ENCODE measurements at regions not wholly inside any gene's neighbourhood (a gene's known extent, or its start where the extent isn't known, plus 50 kb on each side); places are given as distances from the start of the nearest gene placed in this dataset.

DNA sequence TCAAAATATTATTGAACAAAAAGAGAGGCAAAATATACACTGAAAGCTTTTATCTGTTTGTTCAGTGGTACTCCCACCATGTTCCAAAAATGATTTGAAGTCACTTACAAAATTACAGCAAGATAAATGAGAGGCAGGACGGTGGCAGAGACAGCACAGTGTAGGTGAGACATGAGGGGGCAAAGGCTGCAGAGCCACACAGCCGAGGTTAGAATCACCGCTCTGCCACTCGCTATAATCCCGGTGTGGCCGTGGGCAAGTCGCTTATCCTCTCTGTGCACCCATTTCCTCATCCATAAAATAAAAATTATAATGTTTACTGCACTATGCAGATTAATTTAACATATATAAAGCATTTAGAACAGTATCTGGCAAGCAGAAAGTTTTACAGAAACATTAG lies 140.1 kb upstream of the BEND6 start:
- no peak overlapping the region for H2BK15ac ChIP-seq (ENCODE audit: low read depth, low read length)
- H2BK12ac ChIP-seq (ENCODE audit: insufficient read length, low read depth, low read length): no peak overlapping the region
- no peak overlapping the region for H3K23ac ChIP-seq (ENCODE audit: insufficient read length, low read depth, low read length)
- H3T11ph ChIP-seq (ENCODE audit: low read length): no peak overlapping the region
- H3K4me2 ChIP-seq (ENCODE audit: insufficient read depth, insufficient read length, low read length): no peak overlapping the region
- H2BK120ac ChIP-seq (ENCODE audit: low read depth, low read length, poor library complexity, severe bottlenecking): no peak overlapping the region
- H3K56ac ChIP-seq (ENCODE audit: insufficient read length, low read depth, low read length): no peak overlapping the region
- no peak overlapping the region for H3K9ac ChIP-seq (ENCODE audit: extremely low read depth, insufficient read length, low read length)
- no peaks in the 10 kb centered on the region for H3K9me3 Mint-ChIP-seq
- H3K4ac ChIP-seq (ENCODE audit: low read depth, low read length): no peak overlapping the region
- no peaks in the 10 kb centered on the region for H3K36me3 Mint-ChIP-seq (ENCODE audit: insufficient read depth in 1 of 3, low read depth in 3 of 3)
- peaks cover 18% of the 10 kb centered on the region; the same call in 1 of the 2 replicates for H3K79me2 ChIP-seq (ENCODE audit: insufficient read depth, low read length)
- H3K23me2 ChIP-seq (ENCODE audit: insufficient read length, low read depth, low read length, poor library complexity, severe bottlenecking): no peaks in the 10 kb centered on the region
- TF ChIP-seq, protein P1, sequence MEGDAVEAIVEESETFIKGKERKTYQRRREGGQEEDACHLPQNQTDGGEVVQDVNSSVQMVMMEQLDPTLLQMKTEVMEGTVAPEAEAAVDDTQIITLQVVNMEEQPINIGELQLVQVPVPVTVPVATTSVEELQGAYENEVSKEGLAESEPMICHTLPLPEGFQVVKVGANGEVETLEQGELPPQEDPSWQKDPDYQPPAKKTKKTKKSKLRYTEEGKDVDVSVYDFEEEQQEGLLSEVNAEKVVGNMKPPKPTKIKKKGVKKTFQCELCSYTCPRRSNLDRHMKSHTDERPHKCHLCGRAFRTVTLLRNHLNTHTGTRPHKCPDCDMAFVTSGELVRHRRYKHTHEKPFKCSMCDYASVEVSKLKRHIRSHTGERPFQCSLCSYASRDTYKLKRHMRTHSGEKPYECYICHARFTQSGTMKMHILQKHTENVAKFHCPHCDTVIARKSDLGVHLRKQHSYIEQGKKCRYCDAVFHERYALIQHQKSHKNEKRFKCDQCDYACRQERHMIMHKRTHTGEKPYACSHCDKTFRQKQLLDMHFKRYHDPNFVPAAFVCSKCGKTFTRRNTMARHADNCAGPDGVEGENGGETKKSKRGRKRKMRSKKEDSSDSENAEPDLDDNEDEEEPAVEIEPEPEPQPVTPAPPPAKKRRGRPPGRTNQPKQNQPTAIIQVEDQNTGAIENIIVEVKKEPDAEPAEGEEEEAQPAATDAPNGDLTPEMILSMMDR (conservative IDR thresholded peaks at IDR 0.05): no peak
- H3K27ac ChIP-seq (ENCODE audit: insufficient read length, low read depth, low read length): no peak overlapping the region
- H3K4me1 ChIP-seq (ENCODE audit: insufficient read depth, low read length): peaks cover 11% of the 10 kb centered on the region; the same call in 1 of the 2 replicates
- no peak overlapping the region for H3K18ac ChIP-seq (ENCODE audit: insufficient read length, low read depth, low read length)
- no peaks in the 10 kb centered on the region for H4K20me1 ChIP-seq (ENCODE audit: control insufficient read depth, insufficient read depth, insufficient read length)
- no peak overlapping the region; the same call in 1 of the 2 replicates for H3K14ac ChIP-seq (ENCODE audit: insufficient read depth, low read length)
- no CpG with 5 or more reads among the region's 7 CpGs for WGBS (ENCODE audit: extremely low coverage, insufficient read length, low lambda C conversion rate)
- H4K5ac ChIP-seq (ENCODE audit: insufficient read length, low read depth, low read length): no peak overlapping the region
- no peak for DNase-seq
- H2AFZ ChIP-seq (ENCODE audit: low read length): no peak overlapping the region
- H4K8ac ChIP-seq (replicated peaks; ENCODE audit: insufficient read length, low read depth, low read length): no peak overlapping the region
- H3K4me1 Mint-ChIP-seq: peaks cover 18 to 21% of the 10 kb centered on the region in 2 experiments
- no peak overlapping the region for H3K4me3 Mint-ChIP-seq
- no peaks in the 10 kb centered on the region for H3K27me3 Mint-ChIP-seq (ENCODE audit: low read depth)
- H2AK5ac ChIP-seq (ENCODE audit: insufficient read length, low read length): no peak overlapping the region
- H3K79me1 ChIP-seq (ENCODE audit: insufficient read depth, low read depth, low read length, poor library complexity, severe bottlenecking): peaks cover 12% of the 10 kb centered on the region
- H2BK5ac ChIP-seq (ENCODE audit: insufficient read length, low read length): no peak overlapping the region
- no peaks in the 10 kb centered on the region for H3K9me3 ChIP-seq (ENCODE audit: control insufficient read depth, low read depth, low read length)
- H2BK20ac ChIP-seq (ENCODE audit: low read depth, low read length, poor library complexity, severe bottlenecking): no peak overlapping the region
- H4K91ac ChIP-seq (ENCODE audit: insufficient read length, low read depth, low read length): no peak overlapping the region
- no peaks in the 10 kb centered on the region for H3K27me3 ChIP-seq (ENCODE audit: insufficient read depth, low read length)
- no peak overlapping the region; a peak in 1 of 7 replicates for H3K27ac Mint-ChIP-seq
